ENCODE measurements at regions not wholly inside any gene's neighbourhood (a gene's known extent, or its start where the extent isn't known, plus 50 kb on each side); places are given as distances from the start of the nearest gene placed in this dataset.

DNA sequence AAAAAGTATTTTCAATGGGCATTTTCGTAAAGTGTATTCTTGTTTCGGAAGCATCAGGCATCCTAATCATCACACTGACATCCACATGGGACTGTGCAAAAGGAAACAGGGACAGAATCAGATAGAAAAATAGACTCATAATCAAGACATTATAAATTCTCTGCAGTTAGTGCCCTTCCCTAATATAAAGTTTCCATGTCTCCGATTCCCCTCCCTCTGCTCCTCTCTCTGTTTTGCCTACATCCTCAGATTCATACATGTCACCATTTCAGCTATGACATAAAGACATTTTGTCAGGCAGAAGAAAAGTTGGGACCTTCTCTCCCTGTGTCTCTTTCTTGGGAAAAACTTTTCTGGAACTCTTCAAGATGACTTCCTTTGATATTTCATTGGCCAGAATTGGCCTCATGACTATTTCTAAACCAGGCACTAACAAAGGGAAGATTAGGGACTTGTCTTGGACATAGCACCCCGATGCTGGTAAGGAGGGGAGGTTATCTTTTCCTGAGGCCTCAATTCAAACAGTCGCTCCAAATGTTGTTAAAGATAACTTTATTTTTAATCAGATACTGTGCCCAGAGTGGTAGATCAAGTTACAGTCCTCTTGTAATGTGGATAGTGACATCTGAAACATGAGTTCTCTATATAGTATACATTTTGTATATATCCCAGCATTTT is 212.1 kb upstream of the BTG1 start:
- TF ChIP-seq, protein P1, sequence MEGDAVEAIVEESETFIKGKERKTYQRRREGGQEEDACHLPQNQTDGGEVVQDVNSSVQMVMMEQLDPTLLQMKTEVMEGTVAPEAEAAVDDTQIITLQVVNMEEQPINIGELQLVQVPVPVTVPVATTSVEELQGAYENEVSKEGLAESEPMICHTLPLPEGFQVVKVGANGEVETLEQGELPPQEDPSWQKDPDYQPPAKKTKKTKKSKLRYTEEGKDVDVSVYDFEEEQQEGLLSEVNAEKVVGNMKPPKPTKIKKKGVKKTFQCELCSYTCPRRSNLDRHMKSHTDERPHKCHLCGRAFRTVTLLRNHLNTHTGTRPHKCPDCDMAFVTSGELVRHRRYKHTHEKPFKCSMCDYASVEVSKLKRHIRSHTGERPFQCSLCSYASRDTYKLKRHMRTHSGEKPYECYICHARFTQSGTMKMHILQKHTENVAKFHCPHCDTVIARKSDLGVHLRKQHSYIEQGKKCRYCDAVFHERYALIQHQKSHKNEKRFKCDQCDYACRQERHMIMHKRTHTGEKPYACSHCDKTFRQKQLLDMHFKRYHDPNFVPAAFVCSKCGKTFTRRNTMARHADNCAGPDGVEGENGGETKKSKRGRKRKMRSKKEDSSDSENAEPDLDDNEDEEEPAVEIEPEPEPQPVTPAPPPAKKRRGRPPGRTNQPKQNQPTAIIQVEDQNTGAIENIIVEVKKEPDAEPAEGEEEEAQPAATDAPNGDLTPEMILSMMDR (IDR thresholded peaks at IDR 0.05), result no peak
- no peak for TF ChIP-seq POLR2AphosphoS5 (IDR thresholded peaks at IDR 0.05)
